SK-N-DZ (cell line): ENCODE measurements at regions not wholly inside any gene's neighbourhood (a gene's known extent, or its start where the extent isn't known, plus 50 kb on each side); places are given as distances from the start of the nearest gene placed in this dataset.

ENCODE experiments used
- DNase-seq: peaks from one replicate; pipeline ENCODE4 v3.0.0-alpha.2; 2015; ENCODE audit warnings: low spot score

DNA sequence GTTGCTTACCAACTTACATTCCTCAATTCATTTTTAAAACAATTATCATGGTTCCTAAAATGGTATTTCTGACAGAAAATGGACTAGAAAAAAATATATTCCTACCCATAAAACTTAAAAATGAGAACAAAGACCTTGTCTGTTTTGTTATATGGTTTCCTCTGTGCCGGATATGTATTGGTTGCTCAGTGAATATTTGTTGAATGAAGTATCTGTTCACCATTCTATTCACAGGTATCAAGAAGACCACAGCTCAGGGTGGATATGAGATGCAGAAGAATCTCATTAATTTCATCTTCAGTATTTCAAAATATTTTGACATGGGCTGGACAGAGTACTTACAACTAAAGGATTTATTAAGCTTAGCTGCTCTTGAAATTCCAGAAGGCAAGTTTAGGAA lies 58.1 kb downstream of the TUSC7 start:
- no peak for DNase-seq

DNA sequence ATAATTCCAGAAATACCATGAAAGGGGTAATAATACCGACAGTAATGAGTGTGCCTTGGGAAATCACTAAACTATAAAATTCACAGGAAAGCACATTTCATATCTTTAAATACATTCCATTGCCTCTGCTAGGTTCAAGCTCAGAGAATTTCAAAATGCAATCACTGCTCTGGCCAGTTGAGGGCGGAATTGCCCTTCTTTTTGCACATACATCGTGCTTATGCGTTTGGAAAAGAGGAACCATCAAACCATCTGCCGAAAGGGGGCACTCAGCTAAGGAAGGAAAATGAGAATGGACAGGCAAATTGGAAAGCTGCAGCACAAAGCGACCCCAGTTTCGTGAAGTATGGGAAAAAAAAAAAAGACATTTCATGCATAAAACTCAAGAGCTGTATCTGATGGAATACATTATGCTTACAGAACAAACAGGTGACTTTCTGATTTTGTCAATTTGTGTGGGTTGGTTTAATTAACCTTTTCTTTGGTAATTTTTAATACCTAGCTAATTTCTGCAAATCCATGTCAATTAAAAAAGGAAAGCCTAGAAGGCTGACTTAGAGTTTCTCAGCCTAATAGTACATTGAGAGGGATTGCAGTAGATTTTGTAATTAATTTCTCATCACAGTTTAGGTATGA lies 61.4 kb downstream of the TUSC7 start:
- DNase-seq = peak; percentile 85

DNA sequence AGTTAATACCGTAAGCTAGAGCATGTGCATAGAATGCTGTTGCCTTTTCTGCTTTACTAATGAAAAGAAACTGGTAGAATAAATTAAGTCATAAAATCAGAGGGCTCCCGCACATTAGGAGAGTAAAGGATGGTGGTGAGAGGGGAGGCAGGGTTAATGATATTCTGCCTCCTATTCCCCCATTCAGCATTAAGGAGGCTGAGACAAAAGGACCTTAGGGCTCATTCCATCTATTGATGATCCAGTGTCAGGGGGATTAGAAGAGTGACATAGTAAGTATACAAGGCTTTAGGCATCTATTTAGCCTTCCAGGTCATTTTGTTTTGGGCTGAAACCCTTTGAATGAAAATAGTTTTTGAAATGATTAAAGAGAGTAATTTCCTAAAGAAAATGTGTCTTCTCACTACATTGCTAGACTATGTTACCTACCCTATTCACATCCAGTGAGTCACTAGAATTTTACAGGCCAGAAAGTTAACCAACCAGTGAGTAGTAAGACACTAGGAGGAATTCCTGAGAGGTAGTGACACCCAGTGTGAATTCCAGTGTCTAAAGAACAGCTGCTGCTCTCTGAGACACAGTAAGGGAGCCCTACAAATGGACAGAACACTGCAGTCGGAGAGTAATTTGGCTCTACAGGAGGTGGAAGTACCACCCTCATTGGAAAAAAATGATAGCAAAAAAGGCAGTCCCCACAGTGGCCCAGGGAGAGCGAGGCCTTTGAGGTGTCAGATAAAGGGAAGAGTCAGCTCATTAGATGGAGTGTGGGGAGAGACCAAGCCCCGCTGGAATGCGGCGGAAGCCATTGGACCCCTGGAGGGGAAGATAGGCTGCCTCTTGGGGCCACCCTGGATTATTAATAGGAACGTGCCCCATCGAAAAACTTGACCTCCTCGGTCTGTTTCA lies 67.6 kb downstream of the TUSC7 start:
- no peak for DNase-seq

DNA sequence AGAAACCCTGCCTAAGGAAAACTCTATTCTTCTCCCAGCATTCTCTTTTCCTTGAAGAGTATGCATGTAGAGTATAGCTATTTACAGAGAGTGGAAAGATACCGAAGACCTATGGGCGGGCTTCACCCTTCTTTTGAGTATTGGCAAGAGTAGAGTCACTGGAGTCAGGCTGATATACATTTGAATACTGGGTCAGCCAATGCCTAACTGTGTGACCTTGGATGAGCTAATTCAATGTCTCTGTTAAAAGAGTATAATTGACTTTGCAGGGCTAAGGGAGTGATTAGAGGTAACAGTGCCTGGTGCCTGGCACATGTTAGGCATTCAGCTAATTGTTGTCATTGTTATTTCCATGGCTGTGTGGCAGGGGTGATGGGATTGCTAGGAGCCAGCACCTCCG lies 75.6 kb downstream of the TUSC7 start:
- DNase-seq = no peak

- DNase-seq = no peak
Observed at GRCh38 chr3:116802651-116803050, 93.1 kb downstream of the TUSC7 start.

GRCh38 chr3:116806351-116806750 lies 96.8 kb downstream of the TUSC7 start:
- DNase-seq = no peak

DNA sequence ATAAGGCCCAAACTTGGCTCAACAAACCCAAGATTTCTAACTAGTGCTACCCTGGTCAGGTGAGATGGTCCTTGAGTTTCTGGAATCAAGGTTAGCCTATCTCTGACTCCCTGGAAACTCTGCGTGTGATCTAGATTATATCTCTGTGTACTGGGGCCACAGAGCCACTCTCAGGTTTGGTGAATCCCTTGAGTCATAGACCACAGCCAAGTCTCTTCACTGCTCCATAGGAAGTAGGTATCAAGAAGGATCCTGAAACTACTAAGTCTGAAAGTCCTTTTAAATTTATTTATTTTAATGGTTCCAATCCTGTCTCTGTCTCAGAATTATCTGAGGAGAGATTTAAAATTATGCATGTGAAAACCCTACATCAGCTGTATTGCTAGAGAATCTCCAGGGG lies 99.1 kb downstream of the TUSC7 start:
- no peak for DNase-seq

DNA sequence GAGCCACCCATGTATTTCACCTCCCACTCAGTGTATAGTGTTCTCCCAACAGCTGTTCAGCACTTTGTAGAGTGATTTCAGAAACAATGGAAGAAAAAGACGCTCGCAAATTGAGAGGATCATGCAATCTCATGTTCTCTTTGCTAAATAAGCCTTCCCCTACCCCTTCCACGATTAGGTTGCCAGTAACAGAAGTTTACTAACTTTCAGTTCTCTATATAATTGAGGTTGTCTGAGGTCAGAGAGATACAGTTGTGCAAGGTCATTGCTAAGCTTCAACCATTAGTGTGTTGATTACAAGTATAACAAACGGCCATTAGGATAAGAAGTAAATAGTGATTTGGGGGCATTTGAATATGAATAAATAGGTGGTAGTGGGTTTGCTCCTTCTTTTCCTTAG lies 99.6 kb downstream of the TUSC7 start:
- no peak for DNase-seq

DNA sequence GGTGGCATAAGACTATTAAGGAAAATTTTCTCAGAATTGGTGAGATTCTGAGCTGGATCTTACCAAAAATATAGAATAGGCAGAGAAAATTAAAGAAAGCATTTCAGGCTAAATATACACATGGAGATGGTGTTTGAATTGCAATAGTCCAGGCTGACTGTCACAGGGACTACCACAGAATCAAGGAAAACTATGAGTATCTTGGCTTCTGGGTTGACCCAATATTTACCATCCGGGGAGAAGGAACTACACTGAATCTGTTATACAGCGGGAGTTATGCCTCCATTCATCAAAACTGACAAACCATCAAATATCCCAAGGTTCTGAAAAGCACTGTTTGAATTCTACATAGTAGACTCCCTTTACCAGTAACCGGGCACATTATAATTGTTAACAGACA lies 102.2 kb downstream of the TUSC7 start:
- no peak for DNase-seq

DNA sequence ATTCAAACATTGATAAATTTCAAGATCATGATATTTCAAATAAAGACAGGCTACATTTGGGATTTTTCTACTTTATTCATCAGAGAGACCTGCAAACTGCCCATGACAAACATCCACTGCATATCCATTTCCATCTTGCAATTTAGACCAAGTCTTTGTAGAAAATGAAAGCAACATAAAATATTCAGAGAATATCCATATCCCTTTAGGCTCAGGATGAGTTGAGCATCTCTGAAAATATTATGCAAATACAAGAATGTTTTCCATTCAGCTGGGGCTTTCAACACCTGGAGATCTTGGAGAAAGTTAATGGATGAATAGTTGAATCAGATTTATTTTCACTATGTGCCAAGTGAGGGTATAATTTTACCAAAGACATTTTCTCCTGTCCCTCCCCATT lies 103.4 kb downstream of the TUSC7 start:
- DNase-seq = no peak

DNA sequence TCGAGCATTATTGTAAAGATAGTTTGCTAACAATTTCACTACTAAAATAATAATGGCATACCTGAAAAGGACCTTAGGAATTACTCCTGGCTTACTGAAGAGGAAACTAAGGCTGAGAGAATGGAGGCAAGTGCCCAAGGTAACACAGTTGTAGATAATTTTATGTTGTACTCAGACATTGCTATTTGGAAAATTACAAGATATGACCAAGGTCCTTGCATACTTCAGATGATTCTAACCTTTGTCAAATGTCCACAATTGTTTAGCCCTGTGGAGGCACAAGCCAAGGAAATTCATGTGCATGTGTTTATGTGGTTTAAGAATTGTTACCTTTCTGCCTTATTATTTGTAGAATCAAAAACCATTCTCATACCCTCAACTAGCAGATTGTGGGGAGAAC lies 105.7 kb downstream of the TUSC7 start:
- DNase-seq = no peak

GRCh38 chr3:116815831-116816588 lies 106.4 kb downstream of the TUSC7 start:
- peak; percentile 87 for DNase-seq

DNA sequence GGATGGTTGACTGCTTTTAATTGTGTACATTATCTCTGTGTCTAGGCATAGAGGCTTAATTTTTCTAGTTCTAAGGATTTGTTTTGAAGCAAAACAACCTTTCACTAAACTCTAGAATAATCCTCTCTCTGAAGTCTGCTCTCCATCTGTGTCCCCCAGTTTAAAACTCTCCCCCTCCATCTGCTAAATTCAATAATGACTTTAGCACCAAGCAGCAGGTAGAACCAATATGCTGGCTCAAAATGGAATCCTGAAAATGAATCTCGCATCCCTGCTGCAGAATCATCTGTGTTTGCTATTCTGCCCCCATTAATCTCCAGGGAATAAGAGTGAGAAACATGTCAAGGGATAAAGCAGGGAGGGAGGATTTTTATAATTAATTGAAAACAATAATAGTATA lies 111.8 kb downstream of the TUSC7 start:
- no peak for DNase-seq

DNA sequence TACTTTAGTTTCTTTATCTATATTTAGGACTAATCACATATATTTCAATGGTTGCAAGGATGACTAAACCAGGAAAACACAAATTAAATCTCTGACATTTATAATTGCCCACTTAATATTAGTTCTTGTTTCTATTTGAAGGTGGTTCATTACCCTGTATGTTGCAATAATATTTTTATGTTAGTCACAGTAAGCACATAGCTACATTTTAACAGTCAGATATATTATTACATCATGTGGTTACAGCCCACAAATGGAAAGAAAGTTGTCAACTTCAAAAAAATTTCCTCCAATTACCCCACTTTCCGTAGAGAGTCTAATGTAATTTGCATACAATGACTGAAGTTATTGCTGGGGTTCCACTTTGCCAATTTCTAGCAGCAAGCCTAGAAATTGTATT lies 114.6 kb downstream of the TUSC7 start:
- DNase-seq = no peak

- DNase-seq = peak; percentile 45
Observed at GRCh38 chr3:116833202-116833601, 123.6 kb downstream of the TUSC7 start.

DNA sequence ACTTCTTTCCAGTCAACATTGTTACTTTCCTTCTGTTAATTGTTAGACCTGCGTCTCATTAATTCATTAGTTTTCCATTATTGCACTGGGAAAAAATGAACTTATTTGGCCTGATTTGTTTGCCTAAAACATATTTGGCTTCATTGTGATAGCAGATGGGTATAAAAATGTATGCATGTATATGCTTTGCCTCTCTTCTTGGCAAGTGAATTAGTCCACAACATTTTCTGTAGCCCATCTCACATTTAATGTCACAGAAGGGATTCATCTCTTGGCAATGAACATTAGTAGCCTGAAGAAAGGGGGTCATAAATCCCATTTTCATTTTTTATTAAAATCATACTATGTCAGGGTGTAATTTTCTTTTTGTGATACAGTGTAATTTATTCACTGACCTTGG lies 125.2 kb downstream of the TUSC7 start:
- DNase-seq = no peak

DNA sequence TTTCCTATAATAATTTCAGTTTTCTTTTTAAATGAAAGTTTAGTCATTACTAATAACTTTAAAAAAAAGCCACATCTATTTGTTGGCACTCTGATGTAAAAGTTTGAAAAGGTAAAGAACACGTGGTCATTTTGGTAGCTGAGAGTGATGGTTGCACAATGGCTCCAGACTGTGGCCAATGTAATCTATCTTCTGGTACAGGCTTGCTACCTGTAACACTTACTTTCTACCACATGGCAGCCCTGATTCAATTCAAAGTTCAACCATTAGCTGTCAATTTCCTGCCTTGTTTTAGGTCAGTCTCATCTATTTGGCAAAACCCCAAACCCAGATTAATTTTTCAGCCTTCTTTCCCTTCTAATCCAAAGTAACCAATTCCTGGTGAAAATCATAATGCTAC lies 126.1 kb downstream of the TUSC7 start:
- DNase-seq = no peak

DNA sequence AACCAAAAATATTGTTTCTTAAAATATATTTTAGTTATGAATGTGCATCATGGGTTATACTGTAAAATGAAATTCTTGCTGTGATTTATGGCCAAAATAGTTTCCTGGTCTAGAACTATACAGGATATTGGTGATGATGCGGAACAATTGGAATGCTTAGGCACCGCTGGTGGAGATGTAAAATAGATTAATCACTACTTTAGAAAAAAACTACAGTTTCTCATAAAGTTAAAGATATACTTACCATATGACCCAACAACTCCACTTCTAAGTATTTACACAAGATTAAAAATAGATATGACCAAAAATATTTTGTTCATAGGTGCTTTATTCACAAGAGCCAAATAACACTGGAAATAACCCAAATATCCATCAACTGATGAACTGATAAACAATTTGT lies 126.7 kb downstream of the TUSC7 start:
- DNase-seq = no peak

- DNase-seq = no peak
Observed at GRCh38 chr3:116837483-116837882, 127.9 kb downstream of the TUSC7 start.

DNA sequence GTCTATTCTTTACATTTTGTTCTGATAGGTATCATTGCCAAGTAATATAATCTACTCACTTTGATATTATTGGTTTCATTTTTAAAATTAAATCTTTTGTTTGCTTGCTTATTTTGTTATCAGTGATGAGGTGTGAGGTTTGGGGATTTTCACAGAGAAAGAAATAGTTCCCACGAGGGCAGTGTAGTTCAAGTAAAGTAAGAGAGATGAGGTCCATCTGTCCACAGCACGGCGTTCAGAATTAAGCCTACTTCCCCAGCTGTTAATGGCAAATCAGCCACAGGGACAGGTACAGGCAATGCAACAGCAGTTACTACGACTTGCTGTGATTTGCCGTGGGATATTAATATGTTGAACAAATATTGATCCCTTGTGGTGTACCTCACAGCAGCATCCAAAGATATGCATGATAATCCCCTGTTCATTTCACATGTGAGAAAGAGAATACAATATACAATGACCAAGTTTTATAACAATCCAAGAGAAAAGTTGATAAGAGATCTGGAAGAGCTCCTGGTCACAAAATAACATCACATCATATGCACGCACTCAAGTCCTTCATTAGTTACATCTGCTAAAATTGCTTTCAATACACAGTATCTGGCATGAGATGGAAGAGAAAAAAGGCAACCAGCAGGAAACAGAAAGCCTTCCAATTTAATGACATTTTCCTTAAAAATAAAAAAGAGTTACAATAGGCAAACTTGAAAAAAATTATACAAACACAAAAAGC lies 131.6 kb downstream of the TUSC7 start:
- no peak for DNase-seq

GRCh38 chr3:116842254-116842957 lies 132.8 kb downstream of the TUSC7 start:
- no peak for DNase-seq
